Activated T-cell treated with anti-CD3 and anti-CD28 coated beads for 4 hours (primary cell): ENCODE measurements at regions not wholly inside any gene's neighbourhood (a gene's known extent, or its start where the extent isn't known, plus 50 kb on each side); places are given as distances from the start of the nearest gene placed in this dataset.
A peak's percentile ranks its signal among the peaks of the same experiment; 100 is the strongest.

Source experiments
- DNase-seq: peaks from one replicate; pipeline ENCODE4 v3.0.0-alpha.2; 2020

GRCh38 chr4:100130964-100131363, 59.3 kb downstream of the DDIT4L start:
- no peak for DNase-seq

GRCh38 chr4:100130491-100130890, 59.8 kb downstream of the DDIT4L start:
- DNase-seq = no peak

- no peak for DNase-seq
Observed at GRCh38 chr4:100129774-100130173, 60.5 kb downstream of the DDIT4L start.

GRCh38 chr4:100128338-100128737, 61.9 kb downstream of the DDIT4L start:
- no peak for DNase-seq

- no peak for DNase-seq
Observed at GRCh38 chr4:100124715-100125114, 65.6 kb downstream of the DDIT4L start.

GRCh38 chr4:100118181-100118580, 72.1 kb downstream of the DDIT4L start:
- no peak for DNase-seq

- no peak for DNase-seq
Observed at GRCh38 chr4:100117750-100118149, 72.5 kb downstream of the DDIT4L start.

- DNase-seq = no peak
Observed at GRCh38 chr4:100114909-100115308, 75.4 kb downstream of the DDIT4L start.

- no peak for DNase-seq
Observed at GRCh38 chr4:100113732-100114131, 76.5 kb downstream of the DDIT4L start.

- DNase-seq = no peak
Observed at GRCh38 chr4:100113096-100113495, 77.2 kb downstream of the DDIT4L start.

GRCh38 chr4:100109921-100110320, 80.3 kb downstream of the DDIT4L start:
- DNase-seq = no peak

GRCh38 chr4:100108869-100109268, 81.4 kb downstream of the DDIT4L start:
- DNase-seq = no peak

- no peak for DNase-seq
Observed at GRCh38 chr4:100106982-100107381, 83.3 kb downstream of the DDIT4L start.

GRCh38 chr4:100103671-100104070, 86.6 kb downstream of the DDIT4L start:
- no peak for DNase-seq

GRCh38 chr4:100100985-100101384, 89.3 kb downstream of the DDIT4L start:
- DNase-seq = no peak

- no peak for DNase-seq
Observed at GRCh38 chr4:100099746-100100145, 90.5 kb downstream of the DDIT4L start.

GRCh38 chr4:100098681-100099080, 91.6 kb downstream of the DDIT4L start:
- no peak for DNase-seq

- no peak for DNase-seq
Observed at GRCh38 chr4:100098011-100098545, 92.2 kb downstream of the DDIT4L start.

- peak; percentile 34 for DNase-seq
Observed at GRCh38 chr4:100095729-100096595, 94.3 kb downstream of the DDIT4L start.

GRCh38 chr4:100093091-100093866, 97.0 kb downstream of the DDIT4L start:
- DNase-seq = peak; percentile 73

- no peak for DNase-seq
Observed at GRCh38 chr4:100087743-100088142, 102.5 kb downstream of the DDIT4L start.

- no peak for DNase-seq
Observed at GRCh38 chr4:100086766-100087431, 103.4 kb downstream of the DDIT4L start.

GRCh38 chr4:100084892-100085291, 105.4 kb downstream of the DDIT4L start:
- no peak for DNase-seq
